HG02840 (cell line): ENCODE measurements at regions not wholly inside any gene's neighbourhood (a gene's known extent, or its start where the extent isn't known, plus 50 kb on each side); places are given as distances from the start of the nearest gene placed in this dataset.

Experiments
- ATAC-seq: cut with Tn5 transposase; IDR thresholded peaks from one replicate; pipeline ENCODE4 v1.9.1; 2021; ENCODE audit warnings: mild to moderate bottlenecking, moderate library complexity, moderate number of reproducible peaks; ENCODE audit not compliant: unreplicated experiment, low FRiP score

- no peak for ATAC-seq
Measured at GRCh38 chr3:18010001-18010400, 267.6 kb upstream of the TBC1D5 start.

DNA sequence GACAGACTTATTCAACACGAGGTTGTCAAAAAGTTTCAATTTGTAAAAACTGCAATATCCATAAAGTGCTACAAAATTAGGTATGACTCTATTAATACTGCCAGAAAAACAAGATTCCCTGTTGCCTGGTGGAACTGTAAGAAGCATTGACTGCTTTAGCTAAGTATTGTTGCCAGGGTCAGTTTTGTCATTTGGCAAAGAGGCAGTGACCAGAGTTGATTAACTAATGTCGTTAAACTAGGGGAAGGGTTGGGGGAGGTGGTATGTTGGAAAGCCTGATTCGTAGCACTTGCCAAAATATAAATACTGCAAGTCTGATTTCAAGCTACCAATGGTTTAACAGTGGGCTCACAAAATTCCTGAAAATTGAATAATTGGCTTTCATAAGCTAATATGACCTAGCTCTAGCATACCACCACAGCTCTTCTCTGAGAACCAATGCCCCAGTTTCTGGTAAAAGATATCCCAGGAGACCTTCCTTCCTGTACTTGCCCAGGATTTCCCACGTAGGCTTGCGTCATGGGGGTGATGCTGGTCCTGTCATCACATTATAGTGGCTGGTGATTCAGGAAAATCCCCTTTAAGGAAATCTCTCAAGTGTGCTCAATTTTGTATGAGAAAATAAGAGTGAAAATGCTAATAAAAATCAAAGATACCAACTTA lies 266.4 kb upstream of the TBC1D5 start:
- ATAC-seq: no peak

- no peak for ATAC-seq
Measured at GRCh38 chr3:18007980-18008379, 265.5 kb upstream of the TBC1D5 start.

GRCh38 chr3:17995769-17996168 lies 253.3 kb upstream of the TBC1D5 start:
- no peak for ATAC-seq

- no peak for ATAC-seq
Measured at GRCh38 chr3:17994167-17994566, 251.7 kb upstream of the TBC1D5 start.

DNA sequence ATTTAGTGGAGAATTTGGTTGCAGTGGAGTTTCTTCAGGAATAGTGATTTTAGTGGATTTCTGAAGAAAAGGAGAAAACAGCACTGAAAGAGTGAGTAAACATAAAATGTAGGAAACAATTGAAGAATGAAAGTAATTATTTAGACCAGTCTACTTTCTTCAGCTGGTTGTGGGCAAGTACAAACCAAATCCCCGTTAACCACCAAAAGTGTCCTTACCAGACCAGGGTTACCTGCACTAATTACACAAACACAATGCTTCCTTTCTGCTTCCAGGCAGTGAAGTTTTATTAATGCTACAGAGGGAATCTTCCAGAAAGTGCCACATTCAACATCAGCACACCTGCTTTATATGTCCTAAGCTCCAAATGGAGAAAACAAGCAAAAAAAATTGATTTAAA lies 248.0 kb upstream of the TBC1D5 start:
- ATAC-seq: no peak

GRCh38 chr3:17986348-17986816 lies 244.0 kb upstream of the TBC1D5 start:
- ATAC-seq: no peak

GRCh38 chr3:17985658-17986347 lies 243.4 kb upstream of the TBC1D5 start:
- no peak for ATAC-seq

GRCh38 chr3:17983106-17983505 lies 240.7 kb upstream of the TBC1D5 start:
- ATAC-seq: no peak

DNA sequence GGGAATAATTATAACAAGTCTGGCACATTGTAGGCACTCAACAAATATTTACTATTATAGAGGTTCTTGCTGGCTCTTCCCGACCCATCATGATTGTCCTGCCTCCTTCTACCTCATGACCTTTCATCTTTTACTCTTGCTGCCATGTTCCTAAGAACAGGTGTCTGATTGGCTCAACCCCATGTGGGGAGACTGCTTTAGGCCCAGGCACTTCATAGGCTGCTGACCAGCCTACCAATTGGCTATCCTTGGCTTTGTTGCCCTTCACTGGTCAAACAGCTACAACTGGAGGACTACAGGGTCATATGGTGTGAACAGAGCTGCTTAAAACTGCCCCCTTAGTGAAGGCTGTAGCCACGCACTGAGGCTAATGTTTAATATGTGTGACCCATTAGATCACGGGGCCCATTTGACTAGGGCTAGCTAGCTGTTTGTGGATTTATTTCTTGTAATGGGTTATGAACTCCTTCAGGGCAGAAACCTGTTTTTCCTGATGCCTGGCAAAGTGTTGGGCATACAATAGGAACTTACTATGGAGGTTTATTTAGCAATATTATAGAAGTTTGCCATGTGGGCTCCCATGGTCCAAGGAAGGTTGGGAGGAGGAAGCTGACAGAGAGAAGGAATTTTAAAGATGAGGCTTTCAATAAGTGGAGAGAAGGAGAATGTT lies 239.9 kb upstream of the TBC1D5 start:
- no peak for ATAC-seq

DNA sequence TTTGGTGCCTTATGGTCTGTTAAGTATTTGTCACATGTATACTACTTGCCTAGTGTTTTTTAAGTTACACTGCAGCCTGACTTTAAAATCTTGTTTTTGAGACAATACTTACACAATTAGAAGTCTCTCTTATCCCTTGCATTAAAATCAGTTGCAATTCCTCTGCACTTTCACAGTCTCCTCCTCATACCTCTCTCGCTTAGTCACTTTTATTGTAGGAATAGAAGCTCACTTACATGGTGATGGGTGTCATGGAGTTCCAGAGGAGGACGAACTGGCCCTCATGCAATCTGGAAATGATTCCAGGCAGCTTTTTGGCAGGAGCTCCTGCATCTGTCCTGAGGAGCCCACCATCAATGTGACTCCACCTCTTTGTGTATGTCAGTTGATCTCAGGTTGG lies 238.4 kb upstream of the TBC1D5 start:
- no peak for ATAC-seq

GRCh38 chr3:17979911-17980310 lies 237.5 kb upstream of the TBC1D5 start:
- no peak for ATAC-seq

GRCh38 chr3:17979252-17979651 lies 236.8 kb upstream of the TBC1D5 start:
- no peak for ATAC-seq

GRCh38 chr3:17974206-17974841 lies 231.9 kb upstream of the TBC1D5 start:
- no peak for ATAC-seq

DNA sequence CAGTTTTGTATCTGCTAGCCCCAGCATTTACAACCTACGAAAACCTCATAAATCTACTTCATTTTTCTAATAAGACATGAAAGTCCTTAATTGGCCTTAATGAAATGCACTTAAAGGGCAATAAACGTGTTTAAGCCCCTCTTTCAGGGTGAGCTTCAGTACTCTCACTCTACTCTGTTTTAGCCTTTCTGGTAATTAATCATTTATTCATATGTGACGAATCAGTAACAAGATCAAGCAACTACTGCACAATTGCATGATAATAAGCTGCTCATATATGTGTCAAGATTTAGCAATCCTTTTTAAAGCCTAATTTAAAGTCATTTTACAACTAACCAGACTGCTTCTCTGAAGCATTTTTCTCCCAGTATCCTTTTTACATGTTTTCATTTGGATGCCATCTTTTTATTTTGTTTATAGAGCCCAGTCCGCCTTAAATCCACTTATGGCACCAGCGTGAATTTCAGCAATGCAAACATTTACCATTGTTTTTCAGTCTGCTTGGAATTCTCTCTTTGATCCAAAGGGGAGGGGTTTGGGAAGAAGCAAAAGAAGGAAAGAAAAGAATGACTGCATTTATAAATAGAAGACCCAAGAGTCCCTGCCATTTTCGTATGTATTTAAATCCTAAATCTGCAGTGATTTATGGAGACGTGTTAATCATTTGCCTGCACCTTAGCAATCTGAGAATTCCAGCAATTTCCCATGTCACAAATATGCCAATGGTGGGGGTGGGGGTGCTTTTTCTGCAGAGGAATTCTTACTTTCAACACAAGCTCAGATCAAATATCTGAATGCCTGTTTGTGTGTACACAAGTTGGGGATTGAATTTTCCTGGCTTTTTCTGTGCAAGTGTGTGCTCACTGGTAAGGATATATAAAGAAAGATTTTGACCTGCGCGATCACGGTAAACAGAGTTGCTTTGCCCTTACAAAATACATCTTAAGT lies 230.8 kb upstream of the TBC1D5 start:
- no peak for ATAC-seq

- ATAC-seq: no peak
Measured at GRCh38 chr3:17972476-17972875, 230.0 kb upstream of the TBC1D5 start.

DNA sequence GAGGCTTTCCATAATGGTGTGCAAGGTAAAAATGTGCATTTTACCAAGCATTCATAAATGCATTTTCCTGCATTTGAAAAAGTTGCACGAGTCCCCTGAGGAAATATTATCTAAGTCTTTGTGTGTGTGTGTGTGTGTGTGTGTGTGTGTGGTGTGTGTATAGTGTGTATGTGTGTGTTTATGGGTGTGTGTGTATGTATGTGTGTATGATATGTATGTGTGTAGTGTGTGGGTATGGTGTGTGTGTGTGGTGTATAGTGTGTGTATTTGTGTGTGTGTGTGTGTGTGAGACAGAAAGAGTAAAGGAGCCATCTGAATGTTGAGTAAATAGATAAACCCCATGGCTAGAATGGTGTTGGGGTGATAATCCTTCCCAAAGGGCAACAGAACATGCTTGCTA lies 229.6 kb upstream of the TBC1D5 start:
- ATAC-seq: no peak

DNA sequence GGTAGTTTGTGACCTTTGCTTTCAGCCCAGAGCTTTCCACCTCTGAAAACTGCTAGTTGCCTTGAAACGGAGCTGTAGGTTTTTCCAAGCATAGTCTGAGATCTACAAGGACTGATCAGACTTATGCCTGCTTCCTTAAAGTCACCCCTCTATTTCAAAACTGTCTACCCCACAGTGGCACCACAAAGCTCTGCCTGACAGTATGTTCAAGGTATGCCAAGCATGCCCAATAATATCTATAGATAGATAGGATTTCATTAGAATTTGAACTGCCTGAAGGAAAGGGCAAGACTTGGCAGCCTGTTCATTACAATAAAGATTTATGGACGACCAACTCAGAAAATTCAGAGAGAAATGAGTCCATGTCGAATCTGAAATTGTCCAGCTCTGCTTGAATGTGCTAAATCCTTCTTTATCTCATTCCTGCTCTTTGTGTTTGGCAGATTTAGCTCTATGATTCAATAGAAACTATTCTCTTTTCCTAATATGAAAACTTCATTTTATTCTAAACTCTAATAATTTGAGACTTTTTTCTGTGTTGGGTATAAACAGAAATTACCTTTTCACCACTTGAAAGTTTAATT lies 227.6 kb upstream of the TBC1D5 start:
- no peak for ATAC-seq

- ATAC-seq: no peak
Measured at GRCh38 chr3:17969244-17969643, 226.8 kb upstream of the TBC1D5 start.
